ENCODE measurements at regions not wholly inside any gene's neighbourhood (a gene's known extent, or its start where the extent isn't known, plus 50 kb on each side); places are given as distances from the start of the nearest gene placed in this dataset.

GRCh38 chr14:76947078-76947837 is 81.2 kb downstream of the IRF2BPL start:
- Mint-ChIP-seq H3K27me3 (no peaks in the 10 kb centered on the region), H3K27ac (no peak overlapping the region), H3K4me3 (peak overlapping the region; percentile 19), H3K4me1 (peaks cover 19% of the 10 kb centered on the region), H3K9me3 (no peaks in the 10 kb centered on the region), H3K36me3 (ENCODE audit: low read depth) (no peaks in the 10 kb centered on the region)
- ATAC-seq (ENCODE audit: low read depth) (peak; percentile 93), DNase-seq (peak; percentile 69)
- intact Hi-C loops (cut with micrococcal nuclease): loop anchor here (1.0 to 5.0 kb wide), 9 partner anchors 9 to 123 kb away; partner anchors contain the start of gene IRF2BPL
- ChIA-PET POLR2A (interaction anchor here (0.7 to 2.9 kb wide), 12 partner anchors 9 to 135 kb away, joined by 3 to 36 read pairs (median 4); partner anchors contain the start of genes ANGEL1 and IRF2BPL), CTCF (interaction anchor here (0.6 to 2.4 kb wide), 16 partner anchors 9 to 176 kb away, joined by 3 to 28 read pairs (median 4); no protein-coding TSS in a partner anchor)
- TF ChIP-seq CTCF (IDR thresholded peaks at IDR 0.05): no peak

- no peaks in the 10 kb centered on the region for H3K9me3 Mint-ChIP-seq
- intact Hi-C loops (cut with micrococcal nuclease): loop anchor here (1.0 to 5.0 kb wide), 9 partner anchors 10 to 124 kb away; partner anchors contain the start of gene IRF2BPL
- no peak overlapping the region for H3K4me3 Mint-ChIP-seq
- H3K4me1 Mint-ChIP-seq: peaks cover 19% of the 10 kb centered on the region
- no peaks in the 10 kb centered on the region for H3K36me3 Mint-ChIP-seq (ENCODE audit: low read depth)
- POLR2A ChIA-PET: interaction anchor here (0.9 to 2.9 kb wide), 8 partner anchors 9 to 106 kb away, joined by 3 to 36 read pairs (median 8); partner anchors contain the start of gene IRF2BPL
- DNase-seq (no peak), ATAC-seq (ENCODE audit: low read depth) (no peak)
- no peaks in the 10 kb centered on the region for H3K27me3 Mint-ChIP-seq
- H3K27ac Mint-ChIP-seq: no peak overlapping the region
- CTCF ChIA-PET: interaction anchor here (0.8 to 2.4 kb wide), 10 partner anchors 9 to 124 kb away, joined by 3 to 28 read pairs (median 6); no protein-coding TSS in a partner anchor
- TF ChIP-seq CTCF (IDR thresholded peaks at IDR 0.05): no peak
Measured at GRCh38 chr14:76946753-76947077, 81.8 kb downstream of the IRF2BPL start.

GRCh38 chr14:76943072-76943471 is 85.4 kb downstream of the IRF2BPL start:
- peaks cover 16% of the 10 kb centered on the region for H3K4me1 Mint-ChIP-seq
- POLR2A ChIA-PET: interaction anchor here (0.9 to 1.6 kb wide), 2 partner anchors 19 to 91 kb away, joined by 4 to 5 read pairs; no protein-coding TSS in a partner anchor

GRCh38 chr14:76941946-76942805 is 86.3 kb downstream of the IRF2BPL start:
- no peaks in the 10 kb centered on the region for H3K27me3 Mint-ChIP-seq

More at GRCh38 chr14:76943072-76943471, 85.4 kb downstream of the IRF2BPL start:
- Mint-ChIP-seq H3K9me3 (no peaks in the 10 kb centered on the region), H3K36me3 (ENCODE audit: low read depth) (no peaks in the 10 kb centered on the region), H3K27me3 (no peaks in the 10 kb centered on the region), H3K4me3 (no peak overlapping the region), H3K27ac (no peak overlapping the region)
- DNase-seq: no peak
- TF ChIP-seq CTCF (IDR thresholded peaks at IDR 0.05): no peak
- intact Hi-C loops (cut with micrococcal nuclease): no loop called here
- CTCF ChIA-PET: interaction anchor here (1.0 to 2.7 kb wide), 6 partner anchors 10 to 127 kb away, joined by 3 to 8 read pairs (median 5); no protein-coding TSS in a partner anchor
- no peak for ATAC-seq (ENCODE audit: low read depth)

More at GRCh38 chr14:76941946-76942805, 86.3 kb downstream of the IRF2BPL start:
- DNase-seq (no peak), ATAC-seq (ENCODE audit: low read depth) (no peak)
- POLR2A ChIA-PET: interaction anchor here (0.9 to 1.6 kb wide), 4 partner anchors 11 to 92 kb away, joined by 4 to 6 read pairs (median 5); no protein-coding TSS in a partner anchor
- Mint-ChIP-seq H3K4me1 (peaks cover 10% of the 10 kb centered on the region), H3K36me3 (ENCODE audit: low read depth) (no peaks in the 10 kb centered on the region), H3K27ac (no peak overlapping the region), H3K9me3 (no peaks in the 10 kb centered on the region), H3K4me3 (no peak overlapping the region)
- CTCF ChIA-PET: interaction anchor here (1.1 to 2.7 kb wide), 5 partner anchors 29 to 128 kb away, joined by 3 to 8 read pairs (median 6); no protein-coding TSS in a partner anchor
- no peak for TF ChIP-seq CTCF (IDR thresholded peaks at IDR 0.05)
- intact Hi-C loops (cut with micrococcal nuclease): no loop called here

Measured in activated B cell treated with CpG ODN at 0.5 μM for 24 hours (primary cell).